Muscle of arm (tissue), 1 donor: ENCODE measurements at regions not wholly inside any gene's neighbourhood (a gene's known extent, or its start where the extent isn't known, plus 50 kb on each side); places are given as distances from the start of the nearest gene placed in this dataset.

Experiments
- DNase-seq: peaks from one replicate; pipeline ENCODE4 v3.0.0-alpha.2; 2013

DNA sequence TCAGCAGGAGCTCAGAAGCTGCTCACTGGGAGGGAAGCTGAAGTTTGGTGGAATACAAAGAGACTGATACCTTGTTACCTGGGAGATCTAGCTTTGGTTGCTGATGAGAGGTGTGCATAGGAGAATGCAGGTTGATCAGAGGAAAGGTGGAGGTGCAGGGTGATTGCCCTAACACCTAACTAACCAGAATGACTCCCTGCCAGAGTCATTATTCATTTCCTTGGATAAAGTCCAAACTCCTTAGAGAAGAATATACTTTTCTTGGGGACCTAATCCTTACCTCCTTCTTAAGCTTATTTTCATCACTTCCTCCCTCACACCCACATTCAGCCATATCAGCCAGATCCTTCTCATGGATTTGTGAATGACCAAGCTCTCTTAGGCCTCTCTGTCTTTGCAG is 814.2 kb upstream of the TENM4 start:
- DNase-seq = no peak

- no peak for DNase-seq
These were observed 800.9 kb upstream of the TENM4 start for GRCh38 chr11:80241766-80242165.

DNA sequence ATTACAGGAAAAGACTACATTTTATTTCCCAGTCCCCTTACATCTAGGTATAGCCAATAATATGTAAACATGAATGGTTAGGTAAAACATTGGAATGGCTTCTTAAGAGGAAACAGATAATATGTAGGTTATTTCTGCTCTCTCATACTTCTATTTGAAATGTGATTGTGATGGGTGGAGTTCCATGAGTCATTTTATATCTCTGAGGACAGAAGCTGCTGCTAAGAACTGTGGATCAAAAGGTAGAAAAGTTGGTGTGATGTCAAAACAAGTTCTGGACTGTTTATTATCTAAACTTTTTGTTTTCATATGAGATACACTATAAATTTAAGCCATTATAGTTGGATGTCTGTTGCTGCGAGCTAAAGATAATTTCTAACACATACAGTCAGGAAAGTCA is 799.4 kb upstream of the TENM4 start:
- no peak for DNase-seq

DNA sequence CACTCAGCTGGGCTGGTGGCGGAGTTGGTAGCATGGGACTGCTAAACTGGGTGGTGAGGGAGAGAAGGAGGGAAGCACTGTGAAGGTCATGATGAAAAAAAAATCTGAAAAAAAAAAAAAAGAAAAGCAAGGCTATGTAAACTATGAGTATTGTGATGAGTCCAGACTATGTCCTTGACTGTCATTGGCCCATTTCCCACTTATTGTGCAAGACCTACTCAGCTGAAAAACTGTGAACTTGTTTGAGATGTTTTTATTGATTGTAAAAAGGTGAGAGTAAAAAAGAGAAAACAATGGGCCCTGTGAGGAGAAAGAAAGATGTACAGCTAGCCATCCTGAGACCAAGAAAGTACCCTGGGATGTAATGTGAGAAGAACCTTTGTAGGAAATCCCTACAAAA is 798.4 kb upstream of the TENM4 start:
- DNase-seq = no peak

- no peak for DNase-seq
These were observed 787.1 kb upstream of the TENM4 start for GRCh38 chr11:80227915-80228314.

DNA sequence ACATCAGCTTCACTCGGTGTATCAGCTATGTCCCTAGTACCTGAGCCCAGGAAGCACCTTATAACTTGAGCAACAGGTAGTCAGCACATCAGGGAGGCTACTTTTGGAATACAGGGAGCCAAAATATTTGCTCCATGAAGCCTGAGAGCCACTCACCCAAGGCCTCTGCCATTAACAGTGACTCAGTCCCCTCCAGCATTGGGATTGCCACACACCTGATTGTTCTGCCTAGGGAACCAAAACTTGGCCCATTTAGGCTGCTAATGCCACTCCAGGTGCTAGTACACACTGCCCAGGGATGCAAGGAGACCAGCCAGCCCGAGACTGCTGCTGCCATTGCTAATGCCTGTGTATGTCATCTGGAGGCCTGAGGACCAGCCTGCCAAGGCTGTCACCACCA is 773.6 kb upstream of the TENM4 start:
- no peak for DNase-seq

DNA sequence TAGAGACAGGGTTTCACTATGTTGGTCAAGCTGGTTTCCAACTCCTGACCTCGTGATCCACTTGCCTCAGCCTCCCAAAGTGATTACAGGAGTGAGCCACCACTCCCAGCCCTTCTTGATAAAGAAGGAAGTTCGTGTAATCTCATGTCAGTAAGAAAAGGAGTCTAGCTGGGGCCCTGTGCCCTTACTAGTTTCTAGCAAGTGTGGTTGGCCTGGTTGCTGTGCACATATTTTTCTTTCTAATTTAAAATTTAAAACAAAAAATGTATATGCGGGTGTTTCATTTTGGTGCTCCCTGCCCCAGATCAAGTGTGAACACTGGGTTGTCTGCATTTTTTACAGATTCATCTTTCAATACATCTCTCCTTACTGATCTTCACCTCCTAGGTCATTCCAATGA is 770.8 kb upstream of the TENM4 start:
- DNase-seq = no peak

DNA sequence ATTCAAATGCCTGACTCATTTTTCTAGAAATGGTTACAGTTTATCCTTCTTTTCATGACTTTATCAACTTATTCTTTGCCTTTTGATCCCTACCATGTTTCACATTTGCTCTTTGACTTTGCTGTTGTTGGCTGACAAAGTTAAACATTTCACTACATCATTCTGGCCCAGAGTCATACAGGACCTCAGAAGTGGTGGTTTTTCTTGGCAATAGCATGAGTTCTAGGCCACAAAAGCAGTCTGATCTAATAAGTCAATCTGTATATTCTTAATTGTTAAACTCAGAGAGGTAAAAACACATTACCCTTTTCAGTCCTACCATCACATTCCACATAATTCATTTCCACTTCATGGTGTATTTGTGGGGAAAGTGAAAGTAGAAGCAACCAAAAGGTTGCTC is 763.2 kb upstream of the TENM4 start:
- no peak for DNase-seq

DNA sequence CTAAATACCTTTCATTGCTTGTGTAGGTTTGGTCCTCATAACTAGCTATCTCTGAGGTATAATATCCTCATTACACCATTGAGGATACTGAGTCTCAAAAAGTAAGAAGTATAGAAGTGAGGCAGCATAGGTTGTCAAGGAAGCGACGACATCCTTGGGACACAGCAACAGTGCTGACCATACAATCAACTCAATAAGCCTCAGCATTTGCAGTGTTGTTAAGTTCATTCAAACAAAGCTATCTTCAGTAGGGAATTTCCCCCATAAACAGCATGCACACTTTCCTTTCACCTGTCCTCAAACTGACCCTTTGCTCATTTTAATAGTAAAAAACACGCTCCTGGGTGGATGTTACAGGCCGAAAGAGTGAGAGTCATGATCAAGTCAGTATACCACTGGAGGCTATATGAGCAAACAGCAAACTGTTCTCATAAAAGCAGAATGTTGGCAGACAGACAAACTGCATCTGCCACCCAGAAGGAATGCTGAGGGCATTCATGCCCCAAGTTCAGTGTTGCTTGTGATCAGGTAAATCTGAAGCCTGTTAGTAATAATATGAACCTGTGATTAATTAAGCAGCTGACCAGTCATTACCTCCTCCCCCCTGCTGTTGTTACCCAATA is 756.2 kb upstream of the TENM4 start:
- DNase-seq = no peak

GRCh38 chr11:80196041-80196440 is 755.2 kb upstream of the TENM4 start:
- no peak for DNase-seq

GRCh38 chr11:80194625-80195024 is 753.8 kb upstream of the TENM4 start:
- no peak for DNase-seq

DNA sequence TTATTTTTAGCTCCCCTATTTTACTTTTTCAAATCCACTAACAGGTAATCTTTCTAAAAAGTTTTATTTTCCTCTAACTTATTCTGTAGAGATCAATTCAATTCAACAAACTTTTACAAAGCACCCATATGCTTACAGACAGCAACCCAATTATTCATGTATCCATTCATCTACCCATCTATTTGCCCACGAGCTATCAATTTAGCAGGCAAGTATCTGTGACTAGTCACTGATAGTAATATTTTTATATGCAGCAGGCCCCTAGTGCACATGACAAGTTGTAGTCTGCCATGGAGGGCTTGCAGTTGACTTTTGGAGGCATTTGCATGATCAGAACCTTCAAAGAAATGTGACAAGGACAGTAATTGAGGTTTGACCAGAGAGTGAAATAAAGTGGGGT is 753.2 kb upstream of the TENM4 start:
- DNase-seq = no peak

GRCh38 chr11:80188076-80188627 is 747.3 kb upstream of the TENM4 start:
- peak; percentile 21 for DNase-seq

- no peak for DNase-seq
These were observed 745.9 kb upstream of the TENM4 start for GRCh38 chr11:80186692-80187091.

DNA sequence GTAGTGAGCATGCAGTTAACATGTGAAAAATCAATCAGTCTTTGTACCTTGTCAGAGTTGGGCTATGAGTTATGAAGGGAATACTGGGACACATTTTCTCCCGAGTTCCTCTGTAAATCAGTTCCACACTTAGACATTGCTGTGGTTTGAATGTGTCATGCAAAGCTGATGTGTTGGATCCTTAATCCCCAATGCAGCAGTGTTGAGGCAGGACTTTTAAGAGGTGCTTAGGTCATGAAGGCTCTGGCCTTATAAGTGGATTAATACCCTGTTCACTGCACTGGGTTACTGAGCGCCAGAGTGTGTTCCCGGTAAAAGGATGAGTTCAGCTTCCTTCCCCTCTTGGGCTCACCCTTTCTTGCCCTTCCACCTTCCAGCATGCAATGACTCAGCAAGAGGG is 742.1 kb upstream of the TENM4 start:
- DNase-seq = no peak

GRCh38 chr11:80173371-80174136 is 732.7 kb upstream of the TENM4 start:
- no peak for DNase-seq

- no peak for DNase-seq
These were observed 728.0 kb upstream of the TENM4 start for GRCh38 chr11:80168796-80169195.

DNA sequence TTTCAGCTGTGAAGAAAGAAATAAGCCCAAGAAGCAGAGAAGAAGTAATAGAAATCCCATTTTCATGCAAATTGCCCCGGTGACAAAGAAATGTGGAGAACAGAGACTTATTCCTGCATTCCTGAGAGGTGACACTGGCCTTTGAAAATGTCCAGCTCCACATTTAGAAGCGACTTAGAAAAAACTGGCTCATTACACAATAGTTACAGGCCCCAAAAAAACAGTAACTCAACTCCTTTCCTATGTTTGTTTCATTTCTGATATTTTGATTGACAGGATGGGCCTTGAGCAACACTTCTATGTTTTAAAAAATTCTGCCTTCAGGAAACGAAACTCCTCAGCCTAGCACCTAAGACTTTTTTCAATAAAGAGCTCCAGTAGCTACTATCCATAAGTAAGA is 726.9 kb upstream of the TENM4 start:
- no peak for DNase-seq

GRCh38 chr11:80165744-80166143 is 724.9 kb upstream of the TENM4 start:
- no peak for DNase-seq

GRCh38 chr11:80163441-80163840 is 722.6 kb upstream of the TENM4 start:
- no peak for DNase-seq

DNA sequence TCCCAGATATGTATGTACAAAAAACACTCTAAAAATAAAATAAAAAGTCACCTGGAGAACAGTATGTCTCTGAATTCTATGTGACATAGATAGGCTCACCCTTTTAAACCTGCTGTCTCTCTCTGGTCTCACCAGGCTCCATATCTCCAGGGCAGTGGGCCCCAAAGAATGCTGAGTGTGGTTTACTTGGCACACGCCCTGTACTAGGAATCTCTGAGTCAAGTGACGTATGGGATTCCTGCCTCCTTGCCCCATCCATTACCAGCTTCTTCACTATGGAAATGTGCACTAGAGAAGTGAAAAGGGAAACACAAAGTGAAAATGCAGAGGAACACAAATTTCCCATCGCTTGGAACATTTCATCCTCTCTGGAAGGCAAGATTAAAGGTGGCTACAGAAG is 722.2 kb upstream of the TENM4 start:
- DNase-seq = no peak

DNA sequence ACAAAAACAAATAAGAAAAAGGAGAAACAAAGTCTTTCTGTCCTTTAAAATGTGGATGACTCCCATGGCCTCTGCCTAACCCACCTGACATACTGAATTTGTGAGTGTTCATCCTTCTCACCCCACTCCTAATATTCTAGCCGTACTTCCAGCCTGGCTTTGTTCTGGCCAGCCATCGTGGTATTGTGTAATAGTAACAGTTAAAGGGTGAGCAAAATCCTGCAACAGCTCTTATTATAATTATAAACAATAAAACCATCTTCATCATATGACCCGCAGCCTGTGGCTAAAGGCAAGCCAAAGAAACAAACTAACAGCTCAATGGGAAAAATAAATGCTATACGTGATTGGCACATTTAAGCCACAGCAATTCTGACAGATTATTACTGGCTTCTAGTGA is 721.6 kb upstream of the TENM4 start:
- DNase-seq = no peak

- DNase-seq = no peak
These were observed 716.6 kb upstream of the TENM4 start for GRCh38 chr11:80157447-80157846.

GRCh38 chr11:80156062-80156461 is 715.2 kb upstream of the TENM4 start:
- no peak for DNase-seq
